ENCODE measurements at regions not wholly inside any gene's neighbourhood (a gene's known extent, or its start where the extent isn't known, plus 50 kb on each side); places are given as distances from the start of the nearest gene placed in this dataset.
A peak's percentile ranks its signal among the peaks of the same experiment; 100 is the strongest.

DNA sequence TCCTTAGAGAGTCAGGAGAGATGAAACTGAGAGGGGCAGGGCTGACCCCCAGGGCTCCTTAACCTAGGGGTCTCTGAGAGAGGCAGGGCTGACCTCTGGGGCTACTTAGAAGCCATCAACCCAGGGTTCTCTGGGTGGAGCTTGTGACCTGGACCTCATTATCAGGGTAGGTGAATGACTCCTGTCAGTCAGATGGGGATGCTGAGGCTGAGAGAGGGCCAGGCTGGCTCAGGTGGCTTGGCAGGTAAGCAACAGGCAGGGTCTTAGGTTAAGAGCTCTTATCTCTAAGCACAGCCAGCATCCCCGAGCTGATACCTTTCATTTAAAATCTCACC, 160.9 kb downstream of the PTPRU start:
- Histone ChIP-seq H3K4me3 (ENCODE audit: low read depth, low read length) (no peak overlapping the region), H3K36me3 (replicated peaks) (no peaks in the 10 kb centered on the region), H3K27me3 (replicated peaks) (no peaks in the 10 kb centered on the region), H3K27ac (no peak overlapping the region)
- in situ Hi-C loops (cut with HindIII; ENCODE audit: low pct_ligation_motif_present, low sequenced_read_pairs) = no loop called here
- TF ChIP-seq, protein P1, sequence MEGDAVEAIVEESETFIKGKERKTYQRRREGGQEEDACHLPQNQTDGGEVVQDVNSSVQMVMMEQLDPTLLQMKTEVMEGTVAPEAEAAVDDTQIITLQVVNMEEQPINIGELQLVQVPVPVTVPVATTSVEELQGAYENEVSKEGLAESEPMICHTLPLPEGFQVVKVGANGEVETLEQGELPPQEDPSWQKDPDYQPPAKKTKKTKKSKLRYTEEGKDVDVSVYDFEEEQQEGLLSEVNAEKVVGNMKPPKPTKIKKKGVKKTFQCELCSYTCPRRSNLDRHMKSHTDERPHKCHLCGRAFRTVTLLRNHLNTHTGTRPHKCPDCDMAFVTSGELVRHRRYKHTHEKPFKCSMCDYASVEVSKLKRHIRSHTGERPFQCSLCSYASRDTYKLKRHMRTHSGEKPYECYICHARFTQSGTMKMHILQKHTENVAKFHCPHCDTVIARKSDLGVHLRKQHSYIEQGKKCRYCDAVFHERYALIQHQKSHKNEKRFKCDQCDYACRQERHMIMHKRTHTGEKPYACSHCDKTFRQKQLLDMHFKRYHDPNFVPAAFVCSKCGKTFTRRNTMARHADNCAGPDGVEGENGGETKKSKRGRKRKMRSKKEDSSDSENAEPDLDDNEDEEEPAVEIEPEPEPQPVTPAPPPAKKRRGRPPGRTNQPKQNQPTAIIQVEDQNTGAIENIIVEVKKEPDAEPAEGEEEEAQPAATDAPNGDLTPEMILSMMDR (IDR thresholded peaks at IDR 0.05; ENCODE audit: low read depth, low read length, missing control alignments) = no peak
- no peak for DNase-seq

DNA sequence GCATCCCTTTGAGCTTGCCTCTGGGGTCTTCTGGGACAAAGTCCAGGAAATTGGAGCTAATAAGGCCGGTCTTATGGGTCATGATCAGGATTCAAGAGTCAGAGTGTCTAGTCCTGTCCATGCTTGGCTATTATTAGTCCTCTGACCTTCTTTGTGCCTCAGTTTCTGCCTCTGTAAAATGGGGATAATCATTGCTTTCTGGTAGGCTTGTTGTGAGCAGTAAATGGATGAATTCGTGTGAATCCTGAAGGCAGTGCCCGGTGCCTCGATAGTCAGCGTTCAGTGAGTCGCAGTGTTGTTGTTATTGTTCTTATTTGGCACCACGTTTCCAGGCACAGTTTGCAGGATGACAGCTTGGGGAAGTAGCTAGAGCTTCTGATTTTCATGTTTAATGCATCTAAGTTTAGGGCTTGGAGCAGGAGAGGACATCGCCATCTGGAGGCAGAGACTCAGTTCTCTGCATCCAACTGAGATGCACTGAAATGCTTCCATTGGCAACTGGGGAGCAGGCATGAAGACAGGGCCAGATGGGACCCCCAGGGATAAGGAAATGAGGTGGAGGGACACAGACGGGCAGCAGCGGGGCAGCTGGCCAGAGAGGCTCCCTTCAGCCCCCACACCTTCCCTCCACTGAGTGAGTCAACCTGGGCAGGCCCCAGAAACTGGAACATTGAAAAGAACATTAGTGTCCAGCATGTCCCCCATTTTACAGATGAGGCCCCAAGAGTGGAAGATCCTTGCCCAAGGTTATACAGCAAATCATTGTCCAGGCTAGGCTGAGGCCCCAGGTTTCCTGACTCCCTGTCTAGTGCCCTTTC, 160.3 kb downstream of the PTPRU start:
- H3K27ac ChIP-seq = no peak overlapping the region
- in situ Hi-C loops (cut with HindIII; ENCODE audit: low pct_ligation_motif_present, low sequenced_read_pairs) = no loop called here
- TF ChIP-seq, protein P1 (IDR thresholded peaks at IDR 0.05; ENCODE audit: low read depth, low read length, missing control alignments) = peak; percentile 65
- H3K4me3 ChIP-seq (ENCODE audit: low read depth, low read length) = no peak overlapping the region
- no peaks in the 10 kb centered on the region for H3K27me3 ChIP-seq (replicated peaks)
- peak; percentile 2 for DNase-seq
- H3K36me3 ChIP-seq (replicated peaks) = no peaks in the 10 kb centered on the region

GRCh38 chr1:29395736-29396437, 159.6 kb downstream of the PTPRU start:
- DNase-seq = no peak
- in situ Hi-C loops (cut with HindIII; ENCODE audit: low pct_ligation_motif_present, low sequenced_read_pairs) = no loop called here
- Histone ChIP-seq H3K36me3 (replicated peaks) (no peaks in the 10 kb centered on the region), H3K27me3 (replicated peaks) (no peaks in the 10 kb centered on the region), H3K27ac (no peak overlapping the region), H3K4me3 (ENCODE audit: low read depth, low read length) (no peak overlapping the region)
- TF ChIP-seq, protein P1 (IDR thresholded peaks at IDR 0.05; ENCODE audit: low read depth, low read length, missing control alignments) = no peak

DNA sequence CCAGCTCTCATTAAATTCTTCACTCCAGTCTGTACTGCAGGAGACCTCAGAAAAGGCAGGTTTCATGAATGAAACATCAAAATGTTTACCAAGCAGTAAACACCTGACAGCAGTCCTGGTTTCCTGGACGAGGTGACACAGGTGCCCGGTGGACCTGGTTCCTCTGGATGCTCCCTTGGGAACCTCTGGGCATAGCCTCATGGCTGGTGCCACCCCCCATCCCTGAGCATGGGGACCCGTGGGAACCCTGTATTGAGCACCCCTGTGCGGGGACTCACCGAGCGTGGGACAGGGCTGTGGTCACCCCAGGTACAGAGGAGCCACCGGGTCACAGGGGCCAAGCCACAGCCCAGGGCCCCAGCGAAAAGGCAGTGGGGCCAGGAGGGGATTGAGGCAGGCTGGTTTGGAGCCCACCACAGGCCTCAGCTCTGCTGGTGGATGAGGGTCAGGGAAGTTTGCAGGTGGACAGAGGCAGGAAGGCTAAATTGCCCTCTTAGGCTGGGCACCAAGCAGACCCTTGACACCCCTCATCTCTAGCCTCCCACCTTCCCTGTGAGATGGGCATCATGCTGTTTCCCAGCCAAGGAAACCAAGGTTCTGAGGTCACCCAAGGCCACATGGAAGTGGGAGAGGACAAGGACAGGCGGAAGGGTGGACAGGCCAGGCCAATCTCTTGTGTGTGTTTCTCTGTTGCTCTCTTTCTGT, 158.4 kb downstream of the PTPRU start:
- no peak for DNase-seq
- H3K4me3 ChIP-seq (ENCODE audit: low read depth, low read length) = no peak overlapping the region
- in situ Hi-C loops (cut with HindIII; ENCODE audit: low pct_ligation_motif_present, low sequenced_read_pairs) = no loop called here
- no peak overlapping the region for H3K27ac ChIP-seq
- H3K36me3 ChIP-seq (replicated peaks) = no peaks in the 10 kb centered on the region
- H3K27me3 ChIP-seq (replicated peaks) = no peaks in the 10 kb centered on the region
- TF ChIP-seq, protein P1 (IDR thresholded peaks at IDR 0.05; ENCODE audit: low read depth, low read length, missing control alignments) = no peak

GRCh38 chr1:29393451-29393826, 157.1 kb downstream of the PTPRU start:
- H3K4me3 ChIP-seq (ENCODE audit: low read depth, low read length) = no peak overlapping the region
- H3K36me3 ChIP-seq (replicated peaks) = no peaks in the 10 kb centered on the region
- DNase-seq = no peak
- no peaks in the 10 kb centered on the region for H3K27me3 ChIP-seq (replicated peaks)
- in situ Hi-C loops (cut with HindIII; ENCODE audit: low pct_ligation_motif_present, low sequenced_read_pairs) = no loop called here
- no peak overlapping the region for H3K27ac ChIP-seq
- TF ChIP-seq, protein P1 (IDR thresholded peaks at IDR 0.05; ENCODE audit: low read depth, low read length, missing control alignments) = no peak
